Ishikawa (cell line): ENCODE measurements at regions not wholly inside any gene's neighbourhood (a gene's known extent, or its start where the extent isn't known, plus 50 kb on each side); places are given as distances from the start of the nearest gene placed in this dataset.

Experiments used
- CEBPB ChIP-seq: IDR thresholded peaks from 2 replicates; pipeline ENCODE4 v1.6.1; 2012
- CREB1 ChIP-seq: IDR thresholded peaks from 2 replicates; pipeline ENCODE4 v1.6.1; 2012; ENCODE audit warnings: low read depth
- EGR1 ChIP-seq: IDR thresholded peaks from 2 replicates; pipeline ENCODE4 v1.6.1; 2012
- EP300 ChIP-seq: IDR thresholded peaks from 2 replicates; pipeline ENCODE4 v1.6.1; 2012; ENCODE audit warnings: borderline replicate concordance
- FOXM1 ChIP-seq: IDR thresholded peaks from 2 replicates; pipeline ENCODE4 v1.6.1; 2012; ENCODE audit warnings: low read depth, borderline replicate concordance
- NFIC ChIP-seq: IDR thresholded peaks from 2 replicates; pipeline ENCODE4 v1.6.1; 2012
- RAD21 ChIP-seq: IDR thresholded peaks from 2 replicates; pipeline ENCODE4 v1.6.1; 2012; ENCODE audit warnings: low read depth
- TAF1 ChIP-seq: IDR thresholded peaks from 2 replicates; pipeline ENCODE4 v1.6.1; 2012; ENCODE audit warnings: low read depth, mild to moderate bottlenecking
- TCF12 ChIP-seq: IDR thresholded peaks from 2 replicates; pipeline ENCODE4 v1.6.1; 2012; ENCODE audit warnings: low read depth
- TEAD4 ChIP-seq: IDR thresholded peaks from 2 replicates; pipeline ENCODE4 v1.6.1; 2012
- YY1 ChIP-seq: IDR thresholded peaks from 2 replicates; pipeline ENCODE4 v1.6.1; 2012; ENCODE audit warnings: low read depth
- ZBTB7A ChIP-seq: IDR thresholded peaks from 2 replicates; pipeline ENCODE4 v1.6.1; 2012; ENCODE audit warnings: low read depth
- TF ChIP-seq, protein P1 (sequence below): IDR thresholded peaks from 2 replicates; pipeline ENCODE4 v1.6.1; 2012
- TF ChIP-seq, protein P2 (sequence below): IDR thresholded peaks from 2 replicates; pipeline ENCODE4 v1.6.1; 2012
- TF ChIP-seq, protein P3 (sequence below): IDR thresholded peaks from 2 replicates; pipeline ENCODE4 v1.6.1; 2012; ENCODE audit warnings: low read depth, mild to moderate bottlenecking

DNA sequence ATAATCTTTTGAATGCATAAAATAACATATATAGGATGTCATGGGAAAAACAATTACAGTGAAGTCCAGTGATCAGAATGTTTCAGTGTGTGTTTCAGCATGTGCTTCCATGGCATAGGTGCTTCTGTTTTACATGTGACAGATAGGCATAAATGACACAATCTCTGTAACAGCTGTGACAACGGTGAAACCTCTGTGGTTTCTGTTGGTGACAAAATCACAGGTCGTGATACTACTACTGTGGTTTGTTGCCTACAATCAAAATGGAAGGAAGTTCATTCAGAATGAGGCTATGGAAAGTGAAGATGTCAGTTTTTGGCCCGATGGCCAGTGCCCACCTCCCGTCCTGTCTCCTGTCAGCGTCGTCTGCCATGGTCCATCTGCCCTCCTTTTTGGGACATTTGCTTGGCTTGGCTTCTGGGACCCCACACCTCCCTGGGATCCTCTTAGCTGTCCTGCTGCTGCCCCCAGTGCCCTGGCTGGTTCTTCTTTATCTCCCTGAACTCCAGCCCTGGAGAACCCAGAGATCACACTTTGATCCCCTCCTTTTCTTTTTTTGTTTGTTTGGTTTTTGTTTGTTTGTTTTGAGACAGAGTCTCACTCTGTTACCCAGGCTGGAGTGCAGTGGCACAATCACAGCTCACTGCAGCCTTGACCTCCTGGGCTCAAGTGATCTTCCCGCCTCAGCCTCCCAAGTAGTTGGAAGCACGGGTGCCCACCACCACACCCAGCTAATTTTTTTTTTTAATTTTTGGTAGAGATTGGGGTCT, 79.3 kb upstream of the NAA20 start:
- TF ChIP-seq CEBPB, result no peak
- TF ChIP-seq ZBTB7A, result no peak
- TF ChIP-seq YY1, result no peak
- TF ChIP-seq, protein P1, sequence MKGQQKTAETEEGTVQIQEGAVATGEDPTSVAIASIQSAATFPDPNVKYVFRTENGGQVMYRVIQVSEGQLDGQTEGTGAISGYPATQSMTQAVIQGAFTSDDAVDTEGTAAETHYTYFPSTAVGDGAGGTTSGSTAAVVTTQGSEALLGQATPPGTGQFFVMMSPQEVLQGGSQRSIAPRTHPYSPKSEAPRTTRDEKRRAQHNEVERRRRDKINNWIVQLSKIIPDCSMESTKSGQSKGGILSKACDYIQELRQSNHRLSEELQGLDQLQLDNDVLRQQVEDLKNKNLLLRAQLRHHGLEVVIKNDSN, result no peak
- TF ChIP-seq TEAD4, result no peak
- no peak for TF ChIP-seq CREB1
- no peak for TF ChIP-seq TCF12
- no peak for TF ChIP-seq NFIC
- no peak for TF ChIP-seq EP300
- TF ChIP-seq, protein P2, sequence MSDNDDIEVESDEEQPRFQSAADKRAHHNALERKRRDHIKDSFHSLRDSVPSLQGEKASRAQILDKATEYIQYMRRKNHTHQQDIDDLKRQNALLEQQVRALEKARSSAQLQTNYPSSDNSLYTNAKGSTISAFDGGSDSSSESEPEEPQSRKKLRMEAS, result no peak
- TF ChIP-seq TAF1, result no peak
- TF ChIP-seq EGR1, result no peak
- TF ChIP-seq, protein P3, sequence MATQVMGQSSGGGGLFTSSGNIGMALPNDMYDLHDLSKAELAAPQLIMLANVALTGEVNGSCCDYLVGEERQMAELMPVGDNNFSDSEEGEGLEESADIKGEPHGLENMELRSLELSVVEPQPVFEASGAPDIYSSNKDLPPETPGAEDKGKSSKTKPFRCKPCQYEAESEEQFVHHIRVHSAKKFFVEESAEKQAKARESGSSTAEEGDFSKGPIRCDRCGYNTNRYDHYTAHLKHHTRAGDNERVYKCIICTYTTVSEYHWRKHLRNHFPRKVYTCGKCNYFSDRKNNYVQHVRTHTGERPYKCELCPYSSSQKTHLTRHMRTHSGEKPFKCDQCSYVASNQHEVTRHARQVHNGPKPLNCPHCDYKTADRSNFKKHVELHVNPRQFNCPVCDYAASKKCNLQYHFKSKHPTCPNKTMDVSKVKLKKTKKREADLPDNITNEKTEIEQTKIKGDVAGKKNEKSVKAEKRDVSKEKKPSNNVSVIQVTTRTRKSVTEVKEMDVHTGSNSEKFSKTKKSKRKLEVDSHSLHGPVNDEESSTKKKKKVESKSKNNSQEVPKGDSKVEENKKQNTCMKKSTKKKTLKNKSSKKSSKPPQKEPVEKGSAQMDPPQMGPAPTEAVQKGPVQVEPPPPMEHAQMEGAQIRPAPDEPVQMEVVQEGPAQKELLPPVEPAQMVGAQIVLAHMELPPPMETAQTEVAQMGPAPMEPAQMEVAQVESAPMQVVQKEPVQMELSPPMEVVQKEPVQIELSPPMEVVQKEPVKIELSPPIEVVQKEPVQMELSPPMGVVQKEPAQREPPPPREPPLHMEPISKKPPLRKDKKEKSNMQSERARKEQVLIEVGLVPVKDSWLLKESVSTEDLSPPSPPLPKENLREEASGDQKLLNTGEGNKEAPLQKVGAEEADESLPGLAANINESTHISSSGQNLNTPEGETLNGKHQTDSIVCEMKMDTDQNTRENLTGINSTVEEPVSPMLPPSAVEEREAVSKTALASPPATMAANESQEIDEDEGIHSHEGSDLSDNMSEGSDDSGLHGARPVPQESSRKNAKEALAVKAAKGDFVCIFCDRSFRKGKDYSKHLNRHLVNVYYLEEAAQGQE, result no peak
- no peak for TF ChIP-seq FOXM1
- TF ChIP-seq RAD21, result no peak

DNA sequence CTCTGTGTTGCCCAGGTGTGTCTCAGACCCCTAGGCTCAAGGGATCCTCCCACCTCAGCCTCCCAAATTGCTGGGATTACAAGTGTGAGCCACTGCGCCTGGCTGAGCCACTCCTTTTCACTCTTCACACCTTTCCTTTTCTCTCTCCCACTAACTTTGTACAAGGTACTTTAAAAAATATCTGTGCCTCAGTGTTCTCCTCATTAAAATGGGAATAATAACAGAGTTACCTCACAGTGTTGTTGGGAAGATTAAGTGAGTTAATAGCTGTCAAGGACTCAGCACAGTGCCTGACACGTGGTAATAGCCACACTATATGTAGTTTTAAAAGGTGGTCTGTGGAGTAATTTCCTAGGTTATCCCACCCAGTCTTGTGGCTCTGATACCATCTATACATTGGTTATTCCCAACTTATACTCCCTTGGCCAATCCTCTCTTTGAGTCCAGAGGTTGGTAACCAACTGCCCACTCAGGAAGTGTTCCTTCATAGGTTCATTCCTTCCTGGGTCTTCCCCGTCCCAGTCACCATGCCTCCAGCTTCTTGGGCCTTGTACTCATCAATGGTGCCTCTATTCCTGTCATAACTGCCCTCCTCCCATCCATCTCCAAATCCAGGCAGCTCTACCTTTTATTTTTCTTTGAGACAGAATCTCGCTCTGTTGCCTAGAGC, 78.6 kb upstream of the NAA20 start:
- TF ChIP-seq NFIC (no peak), CEBPB (no peak), EP300 (no peak), TAF1 (no peak)
- TF ChIP-seq, protein P1, result no peak

DNA sequence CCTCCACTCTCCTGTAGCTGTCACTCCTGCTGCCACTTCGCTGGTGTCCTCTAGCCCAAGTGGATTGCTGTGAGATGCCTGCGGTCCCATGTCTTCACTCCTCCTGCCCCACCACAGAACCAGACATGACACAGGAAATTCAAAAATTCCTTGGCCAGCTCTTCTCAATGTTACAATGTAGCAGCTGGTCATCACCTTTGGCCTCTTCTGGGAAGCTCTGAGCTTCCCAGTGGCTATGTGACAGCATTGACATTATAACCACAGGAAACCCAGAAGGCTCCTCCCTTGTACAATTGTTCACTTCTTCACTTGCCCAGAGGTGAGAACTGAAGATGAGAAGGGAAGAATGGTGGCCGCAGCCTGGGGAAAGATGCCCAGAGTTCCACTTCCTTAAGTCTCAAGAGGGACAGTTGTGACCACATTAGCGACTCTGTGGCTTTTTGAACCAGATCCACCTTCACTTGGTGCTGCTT, 76.1 kb upstream of the NAA20 start:
- no peak for TF ChIP-seq YY1
- TF ChIP-seq, protein P1, result no peak
- TF ChIP-seq CREB1, result no peak

DNA sequence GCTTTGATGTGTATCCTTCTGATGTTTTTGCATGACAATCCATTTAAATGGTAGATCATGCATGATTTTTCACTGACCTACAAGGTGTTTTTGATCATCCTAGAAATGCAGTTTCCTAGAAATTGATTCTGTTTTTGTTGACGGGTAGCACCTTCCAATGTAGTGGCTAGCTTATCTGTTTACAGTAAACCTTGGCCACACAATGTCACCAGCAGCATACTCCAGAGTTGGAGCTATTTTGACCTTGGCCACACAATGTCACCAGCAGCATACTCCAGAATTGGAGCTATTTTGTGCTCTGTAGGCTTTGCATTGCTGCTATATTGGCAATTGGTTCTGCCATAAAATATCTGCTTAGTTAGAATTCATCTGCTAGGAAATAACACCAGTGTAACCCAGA, 74.6 kb upstream of the NAA20 start:
- no peak for TF ChIP-seq FOXM1
- no peak for TF ChIP-seq TCF12
- no peak for TF ChIP-seq EP300
- no peak for TF ChIP-seq NFIC
- TF ChIP-seq, protein P1, result no peak
- no peak for TF ChIP-seq YY1

DNA sequence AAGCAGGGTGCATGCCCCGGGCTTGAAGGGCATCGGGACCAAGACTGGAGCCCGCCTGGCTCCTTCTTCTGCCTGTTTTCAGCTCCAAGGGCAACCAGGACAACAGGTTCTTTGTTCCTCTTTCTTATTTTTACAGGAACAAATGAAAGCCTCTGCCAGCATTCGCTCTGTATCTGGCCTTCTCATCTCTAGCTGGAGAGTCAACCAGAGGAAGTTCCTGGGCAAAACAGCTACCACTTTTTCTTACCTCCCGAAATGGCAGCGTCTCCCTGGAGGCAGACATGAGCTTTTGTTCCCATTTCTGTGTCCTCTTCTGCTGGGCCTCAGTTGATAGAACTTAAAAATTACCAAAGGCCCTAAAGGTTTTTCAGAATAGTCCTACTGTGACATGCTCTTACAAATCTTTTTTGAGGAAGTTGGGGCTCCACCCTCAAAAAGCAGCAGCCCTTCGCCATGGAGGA, 74.1 kb upstream of the NAA20 start:
- TF ChIP-seq TAF1 (no peak), YY1 (no peak), CREB1 (no peak), RAD21 (no peak), CEBPB (no peak), EGR1 (no peak), EP300 (no peak)
- TF ChIP-seq, protein P2, result no peak
- TF ChIP-seq, protein P3, result no peak
